A673 (cell line): ENCODE measurements at regions not wholly inside any gene's neighbourhood (a gene's known extent, or its start where the extent isn't known, plus 50 kb on each side); places are given as distances from the start of the nearest gene placed in this dataset.

Experiments used
- BruUV-seq: library from RNA; stranded (reverse); fragments of 400-500 nt; replicated peaks from 2 replicates; lab custom pipeline; 2021; lab: Mats Ljungman, UMichigan
- CTCF ChIA-PET: fragments of 300-600 bp; sonication (Branson Sonifier 250); formaldehyde crosslinking; loops from one replicate; lab custom pipeline; 2022; ENCODE audit warnings: antibody characterized with exemption; lab: Charles Lee
- POLR2A ChIA-PET: fragments of 300-600 bp; sonication (Branson Sonifier 250); formaldehyde crosslinking; loops from one replicate; lab custom pipeline; 2022; ENCODE audit warnings: antibody characterized with exemption; ENCODE audit not compliant: low non-redundant PET; lab: Charles Lee
- DNase-seq: peaks from one replicate; pipeline ENCODE4 v3.0.0-alpha.2; 2015; ENCODE audit warnings: low spot score
- H3K27ac ChIP-seq: fragments of 200-600 bp; sonication (generic); 2 replicates; pipeline ENCODE4 v1.5.1; 2016; ENCODE audit warnings: mixed run types, low read depth, mild to moderate bottlenecking, mixed read lengths, antibody characterized with exemption, low read length; ENCODE audit not compliant: poor library complexity, severe bottlenecking
- H3K27me3 ChIP-seq: fragments of 200-600 bp; sonication (generic); replicated peaks from 2 replicates; pipeline ENCODE4 v1.6.1; 2017; ENCODE audit warnings: mixed run types, low read depth, mild to moderate bottlenecking, mixed read lengths, antibody characterized with exemption, low read length; ENCODE audit not compliant: insufficient read depth, poor library complexity
- H3K36me3 ChIP-seq: fragments of 200-600 bp; sonication (generic); 2 replicates; pipeline ENCODE4 v1.6.1; 2016; ENCODE audit warnings: mixed run types, mild to moderate bottlenecking, mixed read lengths, antibody characterized with exemption, low read length; ENCODE audit not compliant: insufficient read depth, poor library complexity, severe bottlenecking
- H3K4me1 ChIP-seq: fragments of 200-600 bp; sonication (generic); 2 replicates; pipeline ENCODE4 v1.6.1; 2017; ENCODE audit warnings: mixed run types, mild to moderate bottlenecking, mixed read lengths, antibody characterized with exemption, low read length; ENCODE audit not compliant: insufficient read depth, poor library complexity, severe bottlenecking
- H3K4me3 ChIP-seq: fragments of 200-600 bp; sonication (generic); 2 replicates; pipeline ENCODE4 v1.5.1; 2016; ENCODE audit warnings: low read depth, mixed run types, mild to moderate bottlenecking, mixed read lengths, low read length; ENCODE audit not compliant: poor library complexity, severe bottlenecking
- H3K9me3 ChIP-seq: fragments of 200-600 bp; sonication (generic); 2 replicates; pipeline ENCODE4 v1.6.1; 2016; ENCODE audit warnings: mixed run types, low read depth, mild to moderate bottlenecking, mixed read lengths, antibody characterized with exemption, low read length; ENCODE audit not compliant: poor library complexity, severe bottlenecking
- CTCF ChIP-seq: fragments of 300-800, 200-600 bp; sonication (generic); conservative IDR thresholded peaks from 2 replicates; pipeline ENCODE4 v1.5.1; 2017; ENCODE audit warnings: low read depth, mild to moderate bottlenecking, antibody characterized with exemption, low read length, moderate library complexity, mixed read lengths
- EZH2 ChIP-seq: fragments of 200-600 bp; sonication (generic); IDR thresholded peaks from 2 replicates; pipeline ENCODE4 v1.6.1; 2017; ENCODE audit warnings: borderline replicate concordance, low read depth, mild to moderate bottlenecking, mixed read lengths, antibody characterized with exemption, low read length; ENCODE audit not compliant: poor library complexity, severe bottlenecking
- intact Hi-C: fragments of 100-400 bp; cut with micrococcal nuclease; formaldehyde crosslinking; loops from one replicate; pipeline ENCODE4 v1.10.0; 2022; ENCODE audit not compliant: unreplicated experiment

GRCh38 chr2:235139956-235140800 is 188.4 kb downstream of the SH3BP4 start:
- Histone ChIP-seq H3K27ac (no peak overlapping the region), H3K36me3 (no peaks in the 10 kb centered on the region), H3K4me1 (no peaks in the 10 kb centered on the region), H3K4me3 (no peak overlapping the region), H3K9me3 (no peaks in the 10 kb centered on the region), H3K27me3 (no peaks in the 10 kb centered on the region)
- no peak for TF ChIP-seq CTCF
- TF ChIP-seq EZH2: no peak
- CTCF ChIA-PET: no interaction called here
- POLR2A ChIA-PET: no interaction called here
- intact Hi-C loops: loop anchor here (10.0 kb wide), 1 partner anchor 355 kb away; the partner anchor contains the start of gene AGAP1
- no peak for DNase-seq
- no TSS peak for BruUV-seq

GRCh38 chr2:235140801-235141081 is 188.9 kb downstream of the SH3BP4 start:
- peaks cover under 1% of the 10 kb centered on the region for H3K4me1 ChIP-seq
- DNase-seq: no peak
- H3K27me3 ChIP-seq: no peaks in the 10 kb centered on the region
- H3K9me3 ChIP-seq: no peaks in the 10 kb centered on the region
- intact Hi-C loops: no loop called here
- TF ChIP-seq EZH2 (no peak), CTCF (no peak)
- ChIA-PET POLR2A (no interaction called here), CTCF (no interaction called here)
- H3K27ac ChIP-seq: no peak overlapping the region
- no peaks in the 10 kb centered on the region for H3K36me3 ChIP-seq
- no peak overlapping the region for H3K4me3 ChIP-seq
- no TSS peak for BruUV-seq

- CTCF ChIA-PET: no interaction called here
These were observed 189.8 kb downstream of the SH3BP4 start for GRCh38 chr2:235141411-235142128.

More at GRCh38 chr2:235141411-235142128, 189.8 kb downstream of the SH3BP4 start:
- no peaks in the 10 kb centered on the region for H3K27me3 ChIP-seq
- H3K4me3 ChIP-seq: no peak overlapping the region
- intact Hi-C loops: no loop called here
- DNase-seq: no peak
- no TSS peak for BruUV-seq
- POLR2A ChIA-PET: no interaction called here
- TF ChIP-seq EZH2: no peak
- no peak for TF ChIP-seq CTCF
- no peaks in the 10 kb centered on the region for H3K9me3 ChIP-seq
- peaks cover 7% of the 10 kb centered on the region for H3K4me1 ChIP-seq
- H3K36me3 ChIP-seq: no peaks in the 10 kb centered on the region
- no peak overlapping the region for H3K27ac ChIP-seq
